ENCODE measurements at regions not wholly inside any gene's neighbourhood (a gene's known extent, or its start where the extent isn't known, plus 50 kb on each side); places are given as distances from the start of the nearest gene placed in this dataset.

GRCh38 chr3:30962493-30962892, 68.0 kb upstream of the GADL1 start:
- TF ChIP-seq GATA2 (IDR thresholded peaks at IDR 0.05; ENCODE audit: low read depth, low read length), result no peak
- TF ChIP-seq GATA3 (IDR thresholded peaks at IDR 0.05; ENCODE audit: low read depth, low read length), result no peak

Data from SH-SY5Y (cell line).